ENCODE measurements at regions not wholly inside any gene's neighbourhood (a gene's known extent, or its start where the extent isn't known, plus 50 kb on each side); places are given as distances from the start of the nearest gene placed in this dataset.
A peak's percentile ranks its signal among the peaks of the same experiment; 100 is the strongest.
"Not testable (repeated sequence)": the region's sequence is repeated elsewhere in the genome, so short reads cannot be mapped to it uniquely, and the experiment has no call there.

GRCh38 chr1:91604632-91605031, 104.0 kb downstream of the CDC7 start:
- DNase-seq = no peak

GRCh38 chr1:91605566-91605965, 104.9 kb downstream of the CDC7 start:
- DNase-seq = no peak

GRCh38 chr1:91606546-91607078, 106.0 kb downstream of the CDC7 start:
- DNase-seq = no peak

GRCh38 chr1:91607686-91608085, 107.0 kb downstream of the CDC7 start:
- not testable (repeated sequence) for DNase-seq

- DNase-seq = no peak
These were observed 108.2 kb downstream of the CDC7 start for GRCh38 chr1:91608876-91609275.

- DNase-seq = no peak
These were observed 108.9 kb downstream of the CDC7 start for GRCh38 chr1:91609551-91609950.

- no peak for DNase-seq
These were observed 109.5 kb downstream of the CDC7 start for GRCh38 chr1:91610102-91610501.

GRCh38 chr1:91610789-91611188, 110.1 kb downstream of the CDC7 start:
- no peak for DNase-seq

- DNase-seq = no peak
These were observed 110.8 kb downstream of the CDC7 start for GRCh38 chr1:91611483-91611917.

- no peak for DNase-seq
These were observed 112.9 kb downstream of the CDC7 start for GRCh38 chr1:91613595-91613994.

- no peak for DNase-seq
These were observed 116.1 kb downstream of the CDC7 start for GRCh38 chr1:91616712-91617111.

GRCh38 chr1:91617285-91617765, 116.7 kb downstream of the CDC7 start:
- DNase-seq = peak in 1 of 56 donors; percentile 4

GRCh38 chr1:91619881-91620280, 119.2 kb downstream of the CDC7 start:
- no peak for DNase-seq

GRCh38 chr1:91621360-91621759, 120.7 kb downstream of the CDC7 start:
- DNase-seq = no peak

GRCh38 chr1:91621907-91622306, 121.3 kb downstream of the CDC7 start:
- no peak for DNase-seq

- peak in 47 of 56 donors; percentile 1 to 78 (median 23) for DNase-seq
These were observed 122.0 kb downstream of the CDC7 start for GRCh38 chr1:91622616-91623015.

GRCh38 chr1:91623020-91623419, 122.4 kb downstream of the CDC7 start:
- peak in 1 of 56 donors; percentile 7 for DNase-seq

- no peak for DNase-seq
These were observed 123.7 kb downstream of the CDC7 start for GRCh38 chr1:91624331-91624730.
